ENCODE measurements at regions not wholly inside any gene's neighbourhood (a gene's known extent, or its start where the extent isn't known, plus 50 kb on each side); places are given as distances from the start of the nearest gene placed in this dataset.

DNA sequence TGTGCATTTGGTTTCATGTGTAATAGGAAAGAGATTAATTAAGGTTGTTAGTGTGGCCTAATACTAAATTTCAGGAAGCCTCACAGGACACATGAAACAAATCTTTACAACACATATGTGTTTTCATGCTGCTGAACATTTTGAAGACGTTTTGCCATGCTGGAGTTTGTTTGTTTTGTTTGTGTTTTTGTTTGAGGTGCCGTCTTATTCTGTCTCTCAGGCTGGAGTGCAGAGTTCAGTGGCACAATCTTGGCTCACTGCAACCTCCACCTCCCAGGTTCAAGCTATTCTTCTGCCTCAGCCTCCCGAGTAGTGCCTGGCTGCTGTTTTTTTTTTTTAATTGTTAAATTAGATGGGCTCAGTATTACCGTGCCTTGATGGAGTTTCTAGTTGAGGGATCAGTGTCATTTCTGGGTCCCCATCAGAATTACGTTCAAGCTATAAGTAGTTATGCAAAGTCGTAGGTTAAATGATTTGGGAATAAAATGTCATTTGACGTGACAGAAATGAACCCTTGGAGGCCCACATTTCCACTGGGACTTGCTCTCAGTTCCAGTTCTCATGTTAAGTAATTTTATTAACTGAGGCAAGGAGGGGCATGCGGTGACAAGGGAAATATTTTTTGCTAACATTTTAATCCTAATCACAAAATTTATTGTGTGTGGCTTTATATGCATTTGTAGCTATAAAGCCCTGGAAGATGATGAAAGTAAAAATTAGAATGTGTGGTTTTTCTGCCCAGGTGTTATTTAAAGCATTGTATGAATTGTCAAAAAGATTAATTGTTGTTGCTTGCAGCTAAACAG, 196.9 kb downstream of the TM9SF2 start:
- no peak overlapping the region for H3K4me3 ChIP-seq (ENCODE audit: low read length)
- TF ChIP-seq, protein P1, sequence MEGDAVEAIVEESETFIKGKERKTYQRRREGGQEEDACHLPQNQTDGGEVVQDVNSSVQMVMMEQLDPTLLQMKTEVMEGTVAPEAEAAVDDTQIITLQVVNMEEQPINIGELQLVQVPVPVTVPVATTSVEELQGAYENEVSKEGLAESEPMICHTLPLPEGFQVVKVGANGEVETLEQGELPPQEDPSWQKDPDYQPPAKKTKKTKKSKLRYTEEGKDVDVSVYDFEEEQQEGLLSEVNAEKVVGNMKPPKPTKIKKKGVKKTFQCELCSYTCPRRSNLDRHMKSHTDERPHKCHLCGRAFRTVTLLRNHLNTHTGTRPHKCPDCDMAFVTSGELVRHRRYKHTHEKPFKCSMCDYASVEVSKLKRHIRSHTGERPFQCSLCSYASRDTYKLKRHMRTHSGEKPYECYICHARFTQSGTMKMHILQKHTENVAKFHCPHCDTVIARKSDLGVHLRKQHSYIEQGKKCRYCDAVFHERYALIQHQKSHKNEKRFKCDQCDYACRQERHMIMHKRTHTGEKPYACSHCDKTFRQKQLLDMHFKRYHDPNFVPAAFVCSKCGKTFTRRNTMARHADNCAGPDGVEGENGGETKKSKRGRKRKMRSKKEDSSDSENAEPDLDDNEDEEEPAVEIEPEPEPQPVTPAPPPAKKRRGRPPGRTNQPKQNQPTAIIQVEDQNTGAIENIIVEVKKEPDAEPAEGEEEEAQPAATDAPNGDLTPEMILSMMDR (conservative IDR thresholded peaks at IDR 0.05; ENCODE audit: low read depth, low read length): no peak
- DNase-seq (ENCODE audit: low read depth): no peak

- TF ChIP-seq, protein P1 (conservative IDR thresholded peaks at IDR 0.05; ENCODE audit: low read depth, low read length): no peak
Measured at GRCh38 chr13:99695857-99696256, 194.6 kb downstream of the TM9SF2 start.

GRCh38 chr13:99693852-99694611, 192.8 kb downstream of the TM9SF2 start:
- DNase-seq (ENCODE audit: low read depth): no peak
- H3K4me3 ChIP-seq (ENCODE audit: low read length): no peak overlapping the region
- TF ChIP-seq, protein P1 (conservative IDR thresholded peaks at IDR 0.05; ENCODE audit: low read depth, low read length): no peak

More at GRCh38 chr13:99695857-99696256, 194.6 kb downstream of the TM9SF2 start:
- DNase-seq (ENCODE audit: low read depth): no peak
- no peak overlapping the region for H3K4me3 ChIP-seq (ENCODE audit: low read length)

GRCh38 chr13:99693351-99693750, 192.1 kb downstream of the TM9SF2 start:
- no peak overlapping the region for H3K4me3 ChIP-seq (ENCODE audit: low read length)
- no peak for DNase-seq (ENCODE audit: low read depth)
- TF ChIP-seq, protein P1 (conservative IDR thresholded peaks at IDR 0.05; ENCODE audit: low read depth, low read length): no peak

DNA sequence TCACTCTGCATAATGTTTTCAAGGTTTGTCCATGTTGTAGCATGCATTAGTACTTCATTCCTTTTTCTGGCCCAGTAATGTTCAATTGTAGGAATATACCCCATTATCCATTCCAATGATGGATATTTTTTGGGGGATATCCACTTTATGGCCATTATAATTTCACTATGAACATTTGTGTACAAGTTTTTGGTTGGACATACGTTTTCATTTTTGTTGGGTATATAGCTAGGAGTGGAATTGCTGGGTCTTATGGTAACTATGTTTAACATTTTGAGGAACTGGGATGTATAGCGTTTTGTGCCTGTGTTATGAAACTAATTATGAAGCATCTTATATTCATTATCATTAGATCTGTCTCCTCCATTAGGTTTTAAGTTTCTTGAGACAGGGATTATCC, 191.6 kb downstream of the TM9SF2 start:
- DNase-seq (ENCODE audit: low read depth): no peak
- TF ChIP-seq, protein P1 (conservative IDR thresholded peaks at IDR 0.05; ENCODE audit: low read depth, low read length): no peak
- H3K4me3 ChIP-seq (ENCODE audit: low read length): no peak overlapping the region

DNA sequence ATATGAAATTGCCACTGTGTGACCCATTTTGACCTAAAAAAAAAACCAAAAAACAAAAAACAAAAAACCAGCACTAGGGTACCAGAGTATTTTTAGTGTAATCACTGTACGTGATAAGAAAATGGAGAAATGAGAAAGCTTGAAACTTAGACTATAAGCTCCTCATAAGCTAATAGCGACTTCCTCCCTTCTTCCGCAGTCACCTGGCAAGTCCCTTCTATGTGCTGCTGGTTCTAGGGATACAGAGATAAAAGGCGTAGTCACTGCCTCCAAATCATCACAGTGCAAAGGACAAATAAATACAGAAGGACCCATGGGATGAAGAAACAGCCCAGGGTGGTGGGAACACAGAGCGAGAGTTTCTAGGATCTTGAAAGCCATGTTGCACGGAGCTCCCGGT, 190.3 kb downstream of the TM9SF2 start:
- TF ChIP-seq, protein P1 (conservative IDR thresholded peaks at IDR 0.05; ENCODE audit: low read depth, low read length): no peak
- no peak for DNase-seq (ENCODE audit: low read depth)
- no peak overlapping the region for H3K4me3 ChIP-seq (ENCODE audit: low read length)
